GM12878 (cell line): ENCODE measurements at regions not wholly inside any gene's neighbourhood (a gene's known extent, or its start where the extent isn't known, plus 50 kb on each side); places are given as distances from the start of the nearest gene placed in this dataset.

Experiments used
- BACH1 ChIP-seq: fragments of 450-650 bp; IDR thresholded peaks from 2 replicates; pipeline ENCODE4 v1.6.1; 2017; ENCODE audit warnings: mild to moderate bottlenecking, borderline replicate concordance
- BMI1 ChIP-seq: fragments of 450-650 bp; IDR thresholded peaks from 2 replicates; pipeline ENCODE4 v1.6.1; 2016; ENCODE audit warnings: mild to moderate bottlenecking, moderate library complexity, borderline replicate concordance
- CBFB ChIP-seq: IDR thresholded peaks from 2 replicates; pipeline ENCODE4 v1.6.1; 2016; ENCODE audit warnings: antibody characterized with exemption, low read depth
- HDAC6 ChIP-seq: fragments of 200-600 bp; sonication (generic); IDR thresholded peaks from one replicate; pipeline ENCODE4 v1.8.0; 2017; ENCODE audit warnings: antibody characterized with exemption; ENCODE audit not compliant: unreplicated experiment
- JUNB ChIP-seq: IDR thresholded peaks from 2 replicates; pipeline ENCODE4 v1.6.1; 2016; ENCODE audit warnings: antibody characterized with exemption, mild to moderate bottlenecking
- LARP7 ChIP-seq: fragments of 450-650 bp; IDR thresholded peaks from 2 replicates; pipeline ENCODE4 v1.6.1; 2017; ENCODE audit warnings: mild to moderate bottlenecking
- MAX ChIP-seq: IDR thresholded peaks from 2 replicates; pipeline ENCODE4 v1.6.1; 2012; ENCODE audit warnings: low read depth, low read length, improper control_type of control experiment
- MYB ChIP-seq: fragments of 150-350 bp; IDR thresholded peaks from 2 replicates; pipeline ENCODE4 v1.6.1; 2014; ENCODE audit warnings: mild to moderate bottlenecking, low read depth, low read length, borderline replicate concordance
- NFIC ChIP-seq: IDR thresholded peaks from 2 replicates; pipeline ENCODE4 v1.6.1; 2012; ENCODE audit warnings: low read depth, mild to moderate bottlenecking, inconsistent platforms, low read length, moderate library complexity
- POLR2A ChIP-seq: IDR thresholded peaks from 2 replicates; pipeline ENCODE4 v1.6.1; 2011; ENCODE audit warnings: low read depth, mild to moderate bottlenecking, low read length
- PRDM15 ChIP-seq: fragments of 450-650 bp; formaldehyde crosslinking; IDR thresholded peaks from 2 replicates; pipeline ENCODE4 v1.4.0; 2020; ENCODE audit warnings: mild to moderate bottlenecking, moderate library complexity
- SIN3A ChIP-seq: IDR thresholded peaks from 2 replicates; pipeline ENCODE4 v1.6.1; 2012; ENCODE audit warnings: low read depth, low read length, improper control_type of control experiment
- SREBF2 ChIP-seq: IDR thresholded peaks from 2 replicates; pipeline ENCODE4 v1.6.1; 2012; ENCODE audit warnings: mild to moderate bottlenecking, low read length
- ZBTB11 ChIP-seq: fragments of 450-650 bp; formaldehyde crosslinking; IDR thresholded peaks from 2 replicates; pipeline ENCODE4 v1.5.0; 2022; ENCODE audit warnings: mild to moderate bottlenecking, missing genetic modification characterization
- TF ChIP-seq, protein P1 (sequence below): fragments of 450-650 bp; formaldehyde crosslinking; IDR thresholded peaks from 2 replicates; pipeline ENCODE4 v1.4.0; 2022; ENCODE audit warnings: mild to moderate bottlenecking, moderate library complexity
- TF ChIP-seq, protein P2 (sequence below): IDR thresholded peaks from 2 replicates; pipeline ENCODE4 v1.6.1; 2012; ENCODE audit warnings: low read depth, low read length, improper control_type of control experiment
- TF ChIP-seq, protein P3 (sequence below): fragments of 450-650 bp; IDR thresholded peaks from 2 replicates; pipeline ENCODE4 v1.6.1; 2018; ENCODE audit warnings: borderline replicate concordance, mild to moderate bottlenecking; ENCODE audit not compliant: partially characterized antibody

- TF ChIP-seq, protein P1, sequence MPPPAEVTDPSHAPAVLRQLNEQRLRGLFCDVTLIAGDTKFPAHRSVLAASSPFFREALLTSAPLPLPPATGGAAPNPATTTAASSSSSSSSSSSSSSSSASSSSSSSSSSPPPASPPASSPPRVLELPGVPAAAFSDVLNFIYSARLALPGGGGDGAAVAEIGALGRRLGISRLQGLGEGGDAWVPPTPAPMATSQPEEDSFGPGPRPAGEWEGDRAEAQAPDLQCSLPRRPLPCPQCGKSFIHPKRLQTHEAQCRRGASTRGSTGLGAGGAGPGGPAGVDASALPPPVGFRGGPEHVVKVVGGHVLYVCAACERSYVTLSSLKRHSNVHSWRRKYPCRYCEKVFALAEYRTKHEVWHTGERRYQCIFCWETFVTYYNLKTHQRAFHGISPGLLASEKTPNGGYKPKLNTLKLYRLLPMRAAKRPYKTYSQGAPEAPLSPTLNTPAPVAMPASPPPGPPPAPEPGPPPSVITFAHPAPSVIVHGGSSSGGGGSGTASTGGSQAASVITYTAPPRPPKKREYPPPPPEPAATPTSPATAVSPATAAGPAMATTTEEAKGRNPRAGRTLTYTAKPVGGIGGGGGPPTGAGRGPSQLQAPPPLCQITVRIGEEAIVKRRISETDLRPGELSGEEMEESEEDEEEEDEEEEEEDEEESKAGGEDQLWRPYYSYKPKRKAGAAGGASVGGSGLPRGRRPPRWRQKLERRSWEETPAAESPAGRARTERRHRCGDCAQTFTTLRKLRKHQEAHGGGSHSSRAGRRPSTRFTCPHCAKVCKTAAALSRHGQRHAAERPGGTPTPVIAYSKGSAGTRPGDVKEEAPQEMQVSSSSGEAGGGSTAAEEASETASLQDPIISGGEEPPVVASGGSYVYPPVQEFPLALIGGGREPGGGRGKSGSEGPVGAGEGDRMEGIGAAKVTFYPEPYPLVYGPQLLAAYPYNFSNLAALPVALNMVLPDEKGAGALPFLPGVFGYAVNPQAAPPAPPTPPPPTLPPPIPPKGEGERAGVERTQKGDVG (CRISPR knock-in tag), result no peak
- TF ChIP-seq NFIC (peak; percentile 100), MAX (no peak), CBFB (peak; percentile 97), LARP7 (no peak), BACH1 (peak; percentile 95), SIN3A (no peak), SREBF2 (no peak), MYB (no peak), POLR2A (no peak), JUNB (peak; percentile 100), HDAC6 (no peak), ZBTB11 (no peak), PRDM15 (CRISPR knock-in tag) (no peak), BMI1 (peak; percentile 91)
- TF ChIP-seq, protein P2, sequence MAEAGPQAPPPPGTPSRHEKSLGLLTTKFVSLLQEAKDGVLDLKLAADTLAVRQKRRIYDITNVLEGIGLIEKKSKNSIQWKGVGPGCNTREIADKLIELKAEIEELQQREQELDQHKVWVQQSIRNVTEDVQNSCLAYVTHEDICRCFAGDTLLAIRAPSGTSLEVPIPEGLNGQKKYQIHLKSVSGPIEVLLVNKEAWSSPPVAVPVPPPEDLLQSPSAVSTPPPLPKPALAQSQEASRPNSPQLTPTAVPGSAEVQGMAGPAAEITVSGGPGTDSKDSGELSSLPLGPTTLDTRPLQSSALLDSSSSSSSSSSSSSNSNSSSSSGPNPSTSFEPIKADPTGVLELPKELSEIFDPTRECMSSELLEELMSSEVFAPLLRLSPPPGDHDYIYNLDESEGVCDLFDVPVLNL, result no peak
- TF ChIP-seq, protein P3, sequence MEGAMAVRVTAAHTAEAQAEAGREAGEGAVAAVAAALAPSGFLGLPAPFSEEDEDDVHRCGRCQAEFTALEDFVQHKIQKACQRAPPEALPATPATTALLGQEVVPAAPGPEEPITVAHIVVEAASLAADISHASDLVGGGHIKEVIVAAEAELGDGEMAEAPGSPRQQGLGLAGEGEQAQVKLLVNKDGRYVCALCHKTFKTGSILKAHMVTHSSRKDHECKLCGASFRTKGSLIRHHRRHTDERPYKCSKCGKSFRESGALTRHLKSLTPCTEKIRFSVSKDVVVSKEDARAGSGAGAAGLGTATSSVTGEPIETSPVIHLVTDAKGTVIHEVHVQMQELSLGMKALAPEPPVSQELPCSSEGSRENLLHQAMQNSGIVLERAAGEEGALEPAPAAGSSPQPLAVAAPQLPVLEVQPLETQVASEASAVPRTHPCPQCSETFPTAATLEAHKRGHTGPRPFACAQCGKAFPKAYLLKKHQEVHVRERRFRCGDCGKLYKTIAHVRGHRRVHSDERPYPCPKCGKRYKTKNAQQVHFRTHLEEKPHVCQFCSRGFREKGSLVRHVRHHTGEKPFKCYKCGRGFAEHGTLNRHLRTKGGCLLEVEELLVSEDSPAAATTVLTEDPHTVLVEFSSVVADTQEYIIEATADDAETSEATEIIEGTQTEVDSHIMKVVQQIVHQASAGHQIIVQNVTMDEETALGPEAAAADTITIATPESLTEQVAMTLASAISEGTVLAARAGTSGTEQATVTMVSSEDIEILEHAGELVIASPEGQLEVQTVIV, result no peak
These were observed 120.2 kb downstream of the MRPL39 start (continued) for GRCh38 chr21:25487046-25487594.
